B cell (primary cell): ENCODE measurements at regions not wholly inside any gene's neighbourhood (a gene's known extent, or its start where the extent isn't known, plus 50 kb on each side); places are given as distances from the start of the nearest gene placed in this dataset.

ENCODE experiments used
- ATAC-seq: fragments of 200-7000 bp; cut with Tn5 transposase; one replicate; pipeline ENCODE4 v1.10.0; 2021; ENCODE audit warnings: low read depth, mild to moderate bottlenecking, moderate number of reproducible peaks, moderate library complexity
- CTCF ChIA-PET: fragments of 350-600 bp; sonication (Branson Sonifier 250); formaldehyde crosslinking; loops from one replicate; lab custom pipeline; 2021; ENCODE audit warnings: antibody characterized with exemption, inconsistent platforms; lab: Charles Lee
- POLR2A ChIA-PET: fragments of 350-600 bp; sonication (Branson Sonifier 250); formaldehyde crosslinking; loops from one replicate; lab custom pipeline; 2021; ENCODE audit warnings: antibody characterized with exemption; lab: Charles Lee
- DNase-seq: peaks from one replicate; pipeline ENCODE4 v3.0.0; 2013
- H2AFZ ChIP-seq: 2 replicates; pipeline ENCODE4 v1.6.1; 2012; ENCODE audit warnings: mild to moderate bottlenecking, low read depth, low read length; ENCODE audit not compliant: insufficient read depth, poor library complexity, severe bottlenecking
- H3K27ac ChIP-seq, 2 donors: 1 replicate in 1 of 2; 2 replicates in 1 of 2; pipeline ENCODE4 v1.5.1; 2012 to 2013; ENCODE audit warnings: low read length in 2 of 2, mild to moderate bottlenecking in 2 of 2, moderate library complexity in 1 of 2
- H3K27me3 ChIP-seq, 4 experiments: fragments of 200-600 bp in 1 of 4; sonication (generic) in 1 of 4; replicated peaks in 1 of 4; 1 replicate in 2 of 4; 2 replicates in 2 of 4; pipeline versions ENCODE4 v1.6.1 to v1.7.0; 2013 to 2016; ENCODE audit warnings: low read length in 3 of 4, mild to moderate bottlenecking in 2 of 4, mixed read lengths in 1 of 4, moderate library complexity in 1 of 4; ENCODE audit not compliant: insufficient read depth in 4 of 4, control insufficient read depth in 3 of 4; ENCODE audit errors: control extremely low read depth in 1 of 4
- H3K36me3 ChIP-seq, 2 experiments: replicated peaks in 1 of 2; 1 replicate in 1 of 2; 2 replicates in 1 of 2; pipeline versions ENCODE4 v1.6.1 to v1.7.1; 2013; ENCODE audit warnings: low read length in 1 of 2; ENCODE audit not compliant: insufficient read depth in 2 of 2, control insufficient read depth in 1 of 2; ENCODE audit errors: control extremely low read depth in 1 of 2, extremely low read depth in 1 of 2
- H3K4me1 ChIP-seq, 2 donors: fragments of 200-600 bp in 1 of 2; sonication (generic) in 1 of 2; 1 replicate in 1 of 2; 2 replicates in 1 of 2; pipeline versions ENCODE4 v1.5.1 to v1.6.1; 2013 to 2017; ENCODE audit warnings: low read length in 2 of 2; ENCODE audit not compliant: control insufficient read depth in 2 of 2, insufficient read depth in 2 of 2
- H3K4me2 ChIP-seq: replicated peaks from 2 replicates; pipeline ENCODE3; 2012; ENCODE audit warnings: mild to moderate bottlenecking, low read depth, low read length; ENCODE audit not compliant: poor library complexity, severe bottlenecking
- H3K4me3 ChIP-seq, 5 experiments: fragments of 200-600 bp in 1 of 5; sonication (generic) in 1 of 5; 1 replicate in 3 of 5; 2 replicates in 2 of 5; pipeline versions ENCODE4 v1.5.1 to v1.7.0; 2011 to 2016; ENCODE audit warnings: low read length in 4 of 5, mild to moderate bottlenecking in 4 of 5, low read depth in 2 of 5, control low read depth in 1 of 5, moderate library complexity in 1 of 5; ENCODE audit not compliant: insufficient read depth in 1 of 5; ENCODE audit errors: control extremely low read depth in 1 of 5, extremely low read depth in 1 of 5
- H3K79me2 ChIP-seq: fragments of 200-600 bp; sonication (generic); one replicate; pipeline ENCODE4 v1.6.0; 2016; ENCODE audit warnings: low read length; ENCODE audit not compliant: control insufficient read depth, insufficient read depth
- H3K9ac ChIP-seq: fragments of 200-600 bp; sonication (generic); 2 replicates; pipeline ENCODE4 v1.6.1; 2017; ENCODE audit warnings: mild to moderate bottlenecking, low read length, moderate library complexity
- H3K9me3 ChIP-seq, 3 donors: one replicate each; pipeline versions ENCODE4 v1.6.1 to v1.7.1; 2013; ENCODE audit warnings: low read length in 2 of 3; ENCODE audit not compliant: control insufficient read depth in 2 of 3, insufficient read depth in 1 of 3; ENCODE audit errors: control extremely low read depth in 1 of 3
- H4K20me1 ChIP-seq: 2 replicates; pipeline ENCODE4 v1.6.0; 2012; ENCODE audit warnings: mild to moderate bottlenecking, low read length; ENCODE audit not compliant: insufficient read depth, control insufficient read depth, poor library complexity, severe bottlenecking
- H3K27ac Mint-ChIP-seq: one replicate; pipeline ENCODE4 v1.8.0; 2021; ENCODE audit warnings: mixed read lengths
- H3K27me3 Mint-ChIP-seq: one replicate; pipeline ENCODE4 v1.8.0; 2021; ENCODE audit warnings: mixed read lengths
- H3K4me1 Mint-ChIP-seq: one replicate; pipeline ENCODE4 v1.8.0; 2021; ENCODE audit warnings: mixed read lengths
- H3K4me3 Mint-ChIP-seq: one replicate; pipeline ENCODE4 v1.8.0; 2021; ENCODE audit warnings: mixed read lengths
- H3K9me3 Mint-ChIP-seq: one replicate; pipeline ENCODE4 v1.8.0; 2022; ENCODE audit warnings: mixed read lengths; ENCODE audit not compliant: insufficient read depth
- EZH2 ChIP-seq: IDR thresholded peaks from 2 replicates; pipeline ENCODE4 v1.6.1; 2012; ENCODE audit warnings: borderline replicate concordance, low read depth, mild to moderate bottlenecking, moderate library complexity, low read length; ENCODE audit not compliant: insufficient read depth, poor library complexity, severe bottlenecking
- whole genome bisulfite sequencing: methylation state at CpG from one replicate; pipeline ENCODE4 v1.1.5; 2013; ENCODE audit warnings: missing lambda C conversion rate; ENCODE audit not compliant: insufficient coverage; 5-methylcytosine and 5-hydroxymethylcytosine counted together
- intact Hi-C: fragments of 100-400 bp; cut with micrococcal nuclease; formaldehyde crosslinking; loops from one replicate; pipeline ENCODE4 v1.10.0; 2022
- TF ChIP-seq, protein P1 (sequence below): fragments of 200-600 bp; IDR thresholded peaks from one replicate; pipeline ENCODE4 v1.8.0; 2022; ENCODE audit warnings: antibody characterized with exemption, mild to moderate bottlenecking

DNA sequence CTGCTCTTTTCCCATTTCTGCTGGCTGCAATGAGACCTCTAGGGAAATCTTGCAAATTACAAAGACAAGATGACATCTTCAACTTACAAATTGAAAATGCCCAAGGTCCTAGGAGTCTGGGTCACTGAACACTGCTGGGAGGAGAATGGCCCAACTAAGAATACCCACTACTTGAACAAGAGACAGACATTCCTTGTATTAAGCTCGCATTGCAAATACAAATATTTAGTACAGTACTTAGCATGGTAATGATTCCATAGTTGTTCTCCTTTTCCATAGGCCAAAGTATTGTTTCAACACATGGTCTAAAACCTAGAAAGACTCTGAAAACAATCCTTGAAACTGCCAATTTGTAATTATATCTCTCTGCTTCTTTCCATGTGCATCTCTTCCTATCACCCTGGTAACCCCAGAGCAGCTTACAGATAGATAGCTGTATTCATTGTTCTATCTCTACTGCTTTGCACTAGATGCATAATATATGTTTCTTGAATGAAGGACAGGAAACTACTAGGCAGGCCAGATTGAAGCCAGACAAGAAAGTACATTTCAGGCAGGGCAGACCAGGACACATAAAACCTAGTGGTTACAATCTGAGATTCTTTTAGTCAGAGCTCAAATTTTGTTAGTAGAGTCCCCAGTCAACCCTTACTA is 1545.7 kb upstream of the TENM4 start:
- Mint-ChIP-seq H3K9me3 (no peaks in the 10 kb centered on the region), H3K27me3 (no peaks in the 10 kb centered on the region), H3K4me3 (no peak overlapping the region), H3K27ac (no peak overlapping the region), H3K4me1 (no peaks in the 10 kb centered on the region)
- WGBS = no CpG with 5 or more reads among the region's 1 CpG
- POLR2A ChIA-PET = no interaction called here
- H3K9me3 ChIP-seq = peaks cover 0 to 3% (median 0%) of the 10 kb centered on the region in 3 donors
- H3K27ac ChIP-seq = no peak overlapping the region
- ATAC-seq = no peak
- H2AFZ ChIP-seq = no peak overlapping the region
- H3K4me1 ChIP-seq = no peaks in the 10 kb centered on the region
- DNase-seq = no peak
- no peak overlapping the region for H3K9ac ChIP-seq
- H4K20me1 ChIP-seq = no peaks in the 10 kb centered on the region
- H3K79me2 ChIP-seq = no peaks in the 10 kb centered on the region
- CTCF ChIA-PET = no interaction called here
- intact Hi-C loops = no loop called here
- no peak overlapping the region for H3K4me3 ChIP-seq
- H3K4me2 ChIP-seq = no peak overlapping the region
- no peaks in the 10 kb centered on the region for H3K27me3 ChIP-seq
- no peak for TF ChIP-seq EZH2
- TF ChIP-seq, protein P1, sequence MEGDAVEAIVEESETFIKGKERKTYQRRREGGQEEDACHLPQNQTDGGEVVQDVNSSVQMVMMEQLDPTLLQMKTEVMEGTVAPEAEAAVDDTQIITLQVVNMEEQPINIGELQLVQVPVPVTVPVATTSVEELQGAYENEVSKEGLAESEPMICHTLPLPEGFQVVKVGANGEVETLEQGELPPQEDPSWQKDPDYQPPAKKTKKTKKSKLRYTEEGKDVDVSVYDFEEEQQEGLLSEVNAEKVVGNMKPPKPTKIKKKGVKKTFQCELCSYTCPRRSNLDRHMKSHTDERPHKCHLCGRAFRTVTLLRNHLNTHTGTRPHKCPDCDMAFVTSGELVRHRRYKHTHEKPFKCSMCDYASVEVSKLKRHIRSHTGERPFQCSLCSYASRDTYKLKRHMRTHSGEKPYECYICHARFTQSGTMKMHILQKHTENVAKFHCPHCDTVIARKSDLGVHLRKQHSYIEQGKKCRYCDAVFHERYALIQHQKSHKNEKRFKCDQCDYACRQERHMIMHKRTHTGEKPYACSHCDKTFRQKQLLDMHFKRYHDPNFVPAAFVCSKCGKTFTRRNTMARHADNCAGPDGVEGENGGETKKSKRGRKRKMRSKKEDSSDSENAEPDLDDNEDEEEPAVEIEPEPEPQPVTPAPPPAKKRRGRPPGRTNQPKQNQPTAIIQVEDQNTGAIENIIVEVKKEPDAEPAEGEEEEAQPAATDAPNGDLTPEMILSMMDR = no peak
- no peaks in the 10 kb centered on the region for H3K36me3 ChIP-seq

DNA sequence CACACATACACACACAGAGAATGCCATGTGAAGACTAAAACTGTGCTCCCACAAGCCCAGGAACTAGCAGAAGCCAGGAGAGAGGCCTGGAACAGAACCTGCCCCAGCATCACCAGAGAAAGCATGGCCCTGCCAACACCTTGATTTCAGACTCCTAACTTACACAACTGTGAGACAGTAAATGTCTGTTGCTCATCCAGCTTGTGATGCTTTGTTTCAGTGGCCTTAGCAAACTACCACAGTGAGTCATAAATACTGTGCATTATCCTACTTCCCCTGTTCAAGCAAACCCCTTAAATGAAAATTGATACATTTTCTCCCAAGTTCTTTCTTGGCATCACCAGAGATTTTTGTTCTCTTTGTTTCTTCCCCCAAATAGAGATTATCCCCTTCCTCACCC is 1539.4 kb upstream of the TENM4 start:
- H3K4me1 ChIP-seq = no peaks in the 10 kb centered on the region
- DNase-seq (no peak), ATAC-seq (no peak)
- intact Hi-C loops = no loop called here
- H3K9ac ChIP-seq = no peak overlapping the region
- no peak overlapping the region for H3K4me3 ChIP-seq
- Mint-ChIP-seq H3K4me3 (no peak overlapping the region), H3K27ac (no peak overlapping the region), H3K27me3 (no peaks in the 10 kb centered on the region), H3K9me3 (no peaks in the 10 kb centered on the region), H3K4me1 (no peaks in the 10 kb centered on the region)
- no peak for TF ChIP-seq EZH2
- TF ChIP-seq, protein P1 = no peak
- ChIA-PET CTCF (no interaction called here), POLR2A (no interaction called here)
- H3K27me3 ChIP-seq = no peaks in the 10 kb centered on the region
- no peak overlapping the region for H2AFZ ChIP-seq
- H3K27ac ChIP-seq = no peak overlapping the region
- H3K79me2 ChIP-seq = no peaks in the 10 kb centered on the region
- peaks cover 0 to 3% (median 0%) of the 10 kb centered on the region in 3 donors for H3K9me3 ChIP-seq
- no peaks in the 10 kb centered on the region for H4K20me1 ChIP-seq
- no peaks in the 10 kb centered on the region for H3K36me3 ChIP-seq
- no peak overlapping the region for H3K4me2 ChIP-seq
